ACC112 (cell line): ENCODE measurements at regions not wholly inside any gene's neighbourhood (a gene's known extent, or its start where the extent isn't known, plus 50 kb on each side); places are given as distances from the start of the nearest gene placed in this dataset.

Experiments
- H2AFZ ChIP-seq: fragments of 200-600 bp; sonication (generic); one replicate; pipeline ENCODE4 v1.6.0; 2017; ENCODE audit warnings: antibody characterized with exemption, low read length; ENCODE audit not compliant: unreplicated experiment
- H3K27ac ChIP-seq: fragments of 200-600 bp; sonication (generic); 2 replicates; pipeline ENCODE4 v1.5.1; 2014; ENCODE audit warnings: low read depth, mild to moderate bottlenecking, antibody characterized with exemption, low read length, moderate library complexity
- H3K27me3 ChIP-seq: fragments of 200-600 bp; sonication (generic); 2 replicates; pipeline ENCODE4 v1.6.1; 2014; ENCODE audit warnings: mild to moderate bottlenecking, antibody characterized with exemption, low read length, moderate library complexity, mixed read lengths; ENCODE audit not compliant: insufficient read depth
- H3K36me3 ChIP-seq: fragments of 200-600 bp; sonication (generic); 2 replicates; pipeline ENCODE4 v1.6.1; 2016; ENCODE audit warnings: mild to moderate bottlenecking, antibody characterized with exemption, low read length, moderate library complexity, mixed read lengths; ENCODE audit not compliant: insufficient read depth
- H3K4me1 ChIP-seq: fragments of 200-600 bp; sonication (generic); one replicate; pipeline ENCODE4 v1.6.1; 2016; ENCODE audit warnings: low read length, mixed read lengths; ENCODE audit not compliant: insufficient read depth, unreplicated experiment, control insufficient read depth
- H3K4me3 ChIP-seq: fragments of 200-600 bp; sonication (generic); 2 replicates; pipeline ENCODE4 v1.5.1; 2014; ENCODE audit warnings: mild to moderate bottlenecking, low read depth, low read length
- H3K79me2 ChIP-seq: fragments of 200-600 bp; sonication (generic); one replicate; pipeline ENCODE4 v1.6.0; 2016; ENCODE audit warnings: low read length; ENCODE audit not compliant: control insufficient read depth, unreplicated experiment, insufficient read depth

DNA sequence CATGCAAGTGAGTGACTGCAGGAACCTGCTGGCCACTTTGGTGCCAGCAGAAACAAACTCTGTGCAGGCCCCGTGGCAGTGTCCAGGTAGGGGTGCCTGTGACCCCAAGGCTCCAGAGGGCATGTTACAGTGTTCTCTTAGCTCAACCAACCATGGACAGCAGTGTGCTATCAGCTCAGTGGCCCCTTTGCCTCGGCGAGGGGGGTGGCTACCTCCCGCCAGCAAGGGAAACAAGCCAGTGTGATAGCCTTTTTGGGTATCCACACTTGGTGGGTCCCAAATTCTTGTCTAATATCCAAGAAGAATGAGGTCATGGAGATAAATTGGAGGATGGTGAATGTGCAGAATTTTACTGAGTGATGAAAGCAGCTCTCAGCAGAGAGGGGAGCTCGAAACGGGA is 298.6 kb upstream of the SLC30A5 start:
- Histone ChIP-seq H3K27ac (no peak overlapping the region), H3K36me3 (no peaks in the 10 kb centered on the region; the same call in 1 of the 2 replicates), H3K4me3 (no peak overlapping the region), H3K79me2 (no peaks in the 10 kb centered on the region), H3K27me3 (peaks cover 46% of the 10 kb centered on the region), H3K4me1 (no peaks in the 10 kb centered on the region), H2AFZ (no peak overlapping the region)

- Histone ChIP-seq H3K27me3 (peaks cover 34% of the 10 kb centered on the region), H3K27ac (no peak overlapping the region), H3K4me1 (no peaks in the 10 kb centered on the region), H2AFZ (no peak overlapping the region), H3K36me3 (no peaks in the 10 kb centered on the region), H3K79me2 (no peaks in the 10 kb centered on the region), H3K4me3 (no peak overlapping the region)
Measured at GRCh38 chr5:68798877-68799843, 294.7 kb upstream of the SLC30A5 start.

GRCh38 chr5:68802430-68802829 is 291.4 kb upstream of the SLC30A5 start:
- Histone ChIP-seq H3K4me1 (no peaks in the 10 kb centered on the region), H3K27me3 (peaks cover 24% of the 10 kb centered on the region; the same call in 1 of the 2 replicates), H3K36me3 (no peaks in the 10 kb centered on the region), H3K4me3 (no peak overlapping the region), H3K79me2 (no peaks in the 10 kb centered on the region), H2AFZ (no peak overlapping the region), H3K27ac (no peak overlapping the region)

- Histone ChIP-seq H3K4me1 (no peaks in the 10 kb centered on the region), H3K27ac (no peak overlapping the region), H3K36me3 (no peaks in the 10 kb centered on the region), H3K4me3 (no peak overlapping the region), H3K79me2 (no peaks in the 10 kb centered on the region), H2AFZ (no peak overlapping the region), H3K27me3 (peaks cover 17% of the 10 kb centered on the region; the same call in 1 of the 2 replicates)
Measured at GRCh38 chr5:68803881-68804319, 289.9 kb upstream of the SLC30A5 start.

DNA sequence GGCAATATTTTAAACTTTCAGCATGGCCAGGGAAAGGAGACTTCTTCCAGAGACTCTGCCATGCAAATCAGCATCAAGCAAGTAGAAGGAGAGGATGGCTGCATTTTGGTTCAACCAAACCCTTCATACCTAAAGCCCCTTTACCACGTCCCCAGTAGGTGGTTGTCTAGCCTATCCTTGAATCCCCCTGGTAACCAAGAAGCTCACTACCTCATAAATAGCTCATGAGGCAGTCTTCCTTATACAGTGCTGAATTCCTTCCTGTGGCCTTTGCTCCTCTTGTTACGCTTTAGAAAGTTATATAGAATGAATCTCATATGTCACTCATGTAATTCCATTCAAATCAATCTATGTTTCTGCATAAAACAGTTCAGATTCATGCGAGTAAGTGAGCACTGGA is 289.5 kb upstream of the SLC30A5 start:
- H3K27ac ChIP-seq = no peak overlapping the region
- no peak overlapping the region for H2AFZ ChIP-seq
- H3K4me3 ChIP-seq = no peak overlapping the region
- no peaks in the 10 kb centered on the region for H3K79me2 ChIP-seq
- peaks cover 17% of the 10 kb centered on the region; the same call in 1 of the 2 replicates for H3K27me3 ChIP-seq
- no peaks in the 10 kb centered on the region for H3K36me3 ChIP-seq
- no peaks in the 10 kb centered on the region for H3K4me1 ChIP-seq

- Histone ChIP-seq H3K79me2 (no peaks in the 10 kb centered on the region), H3K36me3 (no peaks in the 10 kb centered on the region), H3K4me3 (no peak overlapping the region), H3K27me3 (peaks cover 17% of the 10 kb centered on the region; the same call in 1 of the 2 replicates), H3K27ac (no peak overlapping the region), H3K4me1 (no peaks in the 10 kb centered on the region), H2AFZ (no peak overlapping the region)
Measured at GRCh38 chr5:68805444-68805843, 288.4 kb upstream of the SLC30A5 start.

DNA sequence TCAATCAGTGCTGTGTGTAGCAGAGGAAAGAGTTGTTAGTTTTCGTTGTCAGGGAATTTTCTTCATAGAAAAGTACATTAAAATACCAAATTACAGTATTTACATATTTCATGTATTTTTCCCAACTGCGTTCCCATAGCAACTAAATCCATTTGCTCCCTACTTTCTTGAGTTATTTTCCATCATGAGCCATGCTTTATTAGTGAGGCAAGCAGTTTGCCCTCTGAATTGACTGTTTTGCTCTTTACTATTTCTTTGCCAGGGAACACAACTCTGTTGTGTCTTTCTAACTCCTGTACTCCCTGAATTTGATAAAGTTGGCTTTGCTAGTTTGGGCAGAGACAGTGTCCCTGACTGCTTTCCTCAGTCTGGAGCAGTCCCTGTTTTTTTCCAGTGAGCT is 276.2 kb upstream of the SLC30A5 start:
- Histone ChIP-seq H3K27ac (no peak overlapping the region), H3K79me2 (no peaks in the 10 kb centered on the region), H3K36me3 (no peaks in the 10 kb centered on the region), H3K27me3 (peaks cover 58% of the 10 kb centered on the region), H3K4me1 (no peaks in the 10 kb centered on the region), H3K4me3 (no peak overlapping the region), H2AFZ (no peak overlapping the region)

- Histone ChIP-seq H3K27me3 (peaks cover 59% of the 10 kb centered on the region), H3K4me1 (no peaks in the 10 kb centered on the region), H3K27ac (no peak overlapping the region), H3K79me2 (no peaks in the 10 kb centered on the region), H2AFZ (no peak overlapping the region), H3K4me3 (no peak overlapping the region), H3K36me3 (no peaks in the 10 kb centered on the region)
Measured at GRCh38 chr5:68818057-68818695, 275.6 kb upstream of the SLC30A5 start.

DNA sequence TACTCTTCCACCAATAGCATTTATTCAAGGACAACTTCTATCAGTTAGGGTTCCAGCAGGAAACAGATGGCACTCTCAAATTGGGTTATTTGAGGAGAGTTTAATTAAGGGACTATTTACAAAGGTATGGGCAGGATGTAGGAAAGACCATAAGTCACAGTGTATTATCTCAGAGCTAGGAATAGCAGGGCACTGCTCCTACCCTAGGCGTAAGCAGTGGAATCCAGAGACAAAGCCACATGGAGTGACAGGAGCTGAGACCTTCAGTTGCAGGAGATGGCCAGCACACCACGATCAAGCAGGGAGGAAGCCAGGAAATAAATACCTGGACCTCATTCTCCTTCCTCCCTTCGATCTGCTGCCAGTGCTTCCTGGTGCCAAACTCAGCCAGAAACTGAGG is 274.9 kb upstream of the SLC30A5 start:
- peaks cover 61% of the 10 kb centered on the region for H3K27me3 ChIP-seq
- no peak overlapping the region for H3K4me3 ChIP-seq
- H3K27ac ChIP-seq = no peak overlapping the region
- no peaks in the 10 kb centered on the region for H3K79me2 ChIP-seq
- no peaks in the 10 kb centered on the region for H3K36me3 ChIP-seq
- no peak overlapping the region for H2AFZ ChIP-seq
- no peaks in the 10 kb centered on the region for H3K4me1 ChIP-seq

DNA sequence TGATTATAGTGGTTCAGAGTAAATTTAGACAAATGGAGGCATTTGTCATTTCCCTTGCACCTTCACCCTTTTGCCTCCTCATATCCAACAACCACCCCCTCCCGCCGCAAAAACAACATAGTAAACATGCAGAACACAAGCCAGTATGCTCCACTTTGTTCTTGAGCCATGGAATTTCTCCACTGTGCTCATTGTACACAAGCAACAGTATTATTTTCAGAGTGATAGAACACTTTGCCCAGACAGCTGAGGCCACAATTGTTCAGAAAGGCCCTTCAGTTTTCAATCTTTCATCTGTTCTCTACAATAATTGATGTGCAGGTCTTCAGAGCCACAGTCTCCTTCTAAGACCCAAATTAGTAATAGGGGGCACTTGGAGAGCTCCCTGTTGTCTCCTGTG is 272.8 kb upstream of the SLC30A5 start:
- Histone ChIP-seq H3K4me3 (no peak overlapping the region), H2AFZ (no peak overlapping the region), H3K27ac (no peak overlapping the region), H3K79me2 (no peaks in the 10 kb centered on the region), H3K36me3 (no peaks in the 10 kb centered on the region), H3K4me1 (no peaks in the 10 kb centered on the region), H3K27me3 (peaks cover 57% of the 10 kb centered on the region)
